ENCODE measurements at regions not wholly inside any gene's neighbourhood (a gene's known extent, or its start where the extent isn't known, plus 50 kb on each side); places are given as distances from the start of the nearest gene placed in this dataset.

- POLR2A ChIA-PET = no interaction called here
- Histone ChIP-seq H3K9ac (replicated peaks; ENCODE audit: extremely low read depth, insufficient read depth, low read length) (no peak overlapping the region), H3K4me2 (ENCODE audit: insufficient read depth, low read length) (no peak overlapping the region), H3K9me3 (replicated peaks; ENCODE audit: control insufficient read depth, insufficient read depth, low read length) (no peaks in the 10 kb centered on the region), H3K79me2 (ENCODE audit: control insufficient read depth, insufficient read depth, low read length) (no peaks in the 10 kb centered on the region), H3K4me3 (replicated peaks in 1 of 3; ENCODE audit: insufficient read depth in 1 of 3, low read depth in 1 of 3, low read length in 3 of 3) (no peak overlapping the region), H4K20me1 (replicated peaks; ENCODE audit: control insufficient read depth, extremely low read depth, insufficient read depth, low read length) (no peaks in the 10 kb centered on the region), H3K36me3 (ENCODE audit: control insufficient read depth in 2 of 2, extremely low read depth in 1 of 2, insufficient read depth in 2 of 2, low read length in 2 of 2) (no peaks in the 10 kb centered on the region), H3K27ac (ENCODE audit: insufficient read depth, low read depth, low read length) (no peak overlapping the region), H3K27me3 (ENCODE audit: control insufficient read depth in 2 of 2, insufficient read depth in 2 of 2, low read length in 2 of 2) (no peaks in the 10 kb centered on the region), H3K4me1 (ENCODE audit: control insufficient read depth, extremely low read depth, insufficient read depth, low read length) (no peaks in the 10 kb centered on the region), H3K9me1 (replicated peaks; ENCODE audit: control insufficient read depth, extremely low read depth, insufficient read depth, low read length) (no peaks in the 10 kb centered on the region), H2AFZ (ENCODE audit: low read depth, low read length) (no peak overlapping the region)
- BruUV-seq (replicated peaks) = no TSS peak
- CTCF ChIA-PET = interaction anchor here (0.8 to 1.5 kb wide), 2 partner anchors 22 to 68 kb away, joined by 3 read pairs; no protein-coding TSS in a partner anchor
- DNase-seq (ENCODE audit: low read depth, low spot score) (no peak), FAIRE-seq (no peak)
- intact Hi-C loops (cut with micrococcal nuclease) = no loop called here
- TF ChIP-seq JUN (IDR thresholded peaks at IDR 0.05; ENCODE audit: borderline replicate concordance, insufficient read depth, insufficient read length, low read depth) (no peak), MAX (IDR thresholded peaks at IDR 0.05; ENCODE audit: insufficient read depth, insufficient read length) (no peak), MYC (IDR thresholded peaks at IDR 0.05; ENCODE audit: low read depth, low read length) (no peak), FOS (IDR thresholded peaks at IDR 0.05; ENCODE audit: borderline replicate concordance, insufficient read depth, low read length) (no peak), GATA2 (IDR thresholded peaks at IDR 0.05; ENCODE audit: insufficient read depth, insufficient read length, low read depth, low read length) (no peak), POLR2AphosphoS5 (IDR thresholded peaks at IDR 0.05; ENCODE audit: insufficient read depth, low read depth, low read length) (no peak), CTCF (IDR thresholded peaks at IDR 0.05; ENCODE audit: extremely low read depth in 1 of 2, insufficient read depth in 1 of 2, low read depth in 1 of 2, low read length in 2 of 2) (no peak), EZH2 (IDR thresholded peaks at IDR 0.05; ENCODE audit: borderline replicate concordance, low read depth, low read length, severe bottlenecking) (no peak), POLR2A (IDR thresholded peaks at IDR 0.05; ENCODE audit: low read depth, low read length) (no peak)
- dilution Hi-C loops (cut with MboI; ENCODE audit: extremely low pct_ligation_motif_present, low sequenced_read_pairs) = no loop called here
These were observed 70.0 kb downstream of the RRM2 start for GRCh38 chr2:10192392-10193015.

Measured in endothelial cell of umbilical vein (primary cell).